ENCODE measurements at regions not wholly inside any gene's neighbourhood (a gene's known extent, or its start where the extent isn't known, plus 50 kb on each side); places are given as distances from the start of the nearest gene placed in this dataset.

DNA sequence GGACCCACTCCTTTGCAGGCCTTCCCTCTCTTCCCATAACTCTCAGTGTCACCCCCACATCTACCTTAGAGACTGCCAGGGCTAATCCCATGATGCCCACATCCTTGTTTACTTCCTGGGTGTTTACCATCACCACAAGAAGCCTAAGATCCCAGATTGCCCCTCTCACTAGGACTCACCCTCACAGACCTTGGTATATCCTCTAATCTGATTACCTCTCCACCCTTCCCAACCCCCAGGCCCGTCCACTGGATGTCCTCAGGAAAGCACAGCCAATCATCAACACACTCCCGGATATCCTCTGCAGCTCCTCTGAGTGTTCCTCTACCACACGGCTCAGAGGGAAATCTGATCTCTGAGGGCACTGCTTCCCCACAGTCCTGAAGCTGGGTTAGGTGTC lies 91.0 kb downstream of the FOXD1 start:
- H3K27ac ChIP-seq = no peak overlapping the region
- H3K4me3 ChIP-seq = no peak overlapping the region
- TF ChIP-seq, protein P1, sequence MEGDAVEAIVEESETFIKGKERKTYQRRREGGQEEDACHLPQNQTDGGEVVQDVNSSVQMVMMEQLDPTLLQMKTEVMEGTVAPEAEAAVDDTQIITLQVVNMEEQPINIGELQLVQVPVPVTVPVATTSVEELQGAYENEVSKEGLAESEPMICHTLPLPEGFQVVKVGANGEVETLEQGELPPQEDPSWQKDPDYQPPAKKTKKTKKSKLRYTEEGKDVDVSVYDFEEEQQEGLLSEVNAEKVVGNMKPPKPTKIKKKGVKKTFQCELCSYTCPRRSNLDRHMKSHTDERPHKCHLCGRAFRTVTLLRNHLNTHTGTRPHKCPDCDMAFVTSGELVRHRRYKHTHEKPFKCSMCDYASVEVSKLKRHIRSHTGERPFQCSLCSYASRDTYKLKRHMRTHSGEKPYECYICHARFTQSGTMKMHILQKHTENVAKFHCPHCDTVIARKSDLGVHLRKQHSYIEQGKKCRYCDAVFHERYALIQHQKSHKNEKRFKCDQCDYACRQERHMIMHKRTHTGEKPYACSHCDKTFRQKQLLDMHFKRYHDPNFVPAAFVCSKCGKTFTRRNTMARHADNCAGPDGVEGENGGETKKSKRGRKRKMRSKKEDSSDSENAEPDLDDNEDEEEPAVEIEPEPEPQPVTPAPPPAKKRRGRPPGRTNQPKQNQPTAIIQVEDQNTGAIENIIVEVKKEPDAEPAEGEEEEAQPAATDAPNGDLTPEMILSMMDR (IDR thresholded peaks at IDR 0.05) = no peak
- DNase-seq (ENCODE audit: low spot score) = no peak

DNA sequence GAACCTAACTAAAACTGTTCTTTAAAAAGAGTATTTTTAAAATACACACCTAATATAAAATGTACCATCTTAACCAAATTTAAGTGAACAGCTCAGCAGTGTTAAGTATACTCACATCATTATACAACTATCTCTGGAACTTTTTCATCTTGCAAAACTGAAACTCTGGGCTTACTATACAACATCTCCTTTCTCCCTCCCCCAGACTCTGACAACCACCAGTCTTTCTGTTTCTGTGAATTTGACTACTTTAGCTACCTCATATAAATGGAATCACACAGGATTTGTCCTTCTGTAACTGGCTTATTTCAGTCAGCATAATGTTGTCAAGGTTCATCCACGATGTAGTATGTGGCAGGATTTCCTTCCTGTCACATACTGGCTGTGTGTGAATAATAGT lies 93.5 kb downstream of the FOXD1 start:
- Histone ChIP-seq H3K4me3 (no peak overlapping the region), H3K27ac (no peak overlapping the region)
- DNase-seq (ENCODE audit: low spot score) = no peak
- TF ChIP-seq, protein P1 (IDR thresholded peaks at IDR 0.05) = no peak

DNA sequence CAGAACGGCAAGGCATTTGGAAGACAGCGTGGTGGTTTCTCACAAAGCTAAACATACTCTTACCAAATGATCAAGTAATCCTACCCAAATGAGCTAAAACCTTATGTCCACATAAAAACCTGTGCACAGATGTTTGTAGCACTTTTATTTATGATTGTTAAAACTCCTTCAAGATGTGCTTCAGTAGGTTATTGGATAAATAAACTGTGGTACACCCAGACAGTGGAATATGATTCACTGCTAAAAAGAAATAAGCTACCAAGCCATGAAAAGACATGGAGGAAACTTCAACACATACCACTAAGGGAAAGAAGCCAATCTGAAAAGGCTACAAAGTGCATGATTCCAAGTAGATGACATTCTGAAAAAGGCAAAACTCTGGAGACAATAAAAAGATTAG lies 94.2 kb downstream of the FOXD1 start:
- no peak overlapping the region for H3K27ac ChIP-seq
- DNase-seq (ENCODE audit: low spot score) = no peak
- TF ChIP-seq, protein P1 (IDR thresholded peaks at IDR 0.05) = no peak
- no peak overlapping the region for H3K4me3 ChIP-seq

DNA sequence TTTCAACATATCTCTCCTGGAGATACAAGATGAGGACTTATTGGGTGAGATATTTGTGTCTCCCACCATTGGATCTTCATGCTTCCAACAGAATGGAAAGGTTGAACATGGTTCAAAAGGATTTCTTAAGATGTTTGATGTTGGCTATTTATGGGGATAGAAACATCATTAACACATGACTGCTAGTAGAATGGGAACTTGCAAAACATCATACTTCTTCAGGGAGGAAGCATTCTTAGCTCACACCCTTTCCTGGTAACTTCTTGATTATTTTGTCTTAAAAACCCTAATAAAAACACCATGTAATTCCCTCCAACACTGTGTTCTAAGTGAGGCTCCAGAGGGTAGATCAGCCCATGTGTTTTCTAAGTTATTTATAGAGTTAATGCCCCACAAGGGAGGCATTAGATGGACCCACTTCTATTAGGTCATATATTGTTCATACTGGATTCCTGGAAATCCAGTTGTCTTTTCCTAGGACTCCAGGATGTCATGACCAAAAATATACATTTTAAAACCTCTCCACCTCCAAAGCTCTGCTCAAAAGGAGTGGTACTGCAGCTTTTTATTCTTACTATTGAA lies 95.8 kb downstream of the FOXD1 start:
- Histone ChIP-seq H3K4me3 (no peak overlapping the region), H3K27ac (no peak overlapping the region)
- TF ChIP-seq, protein P1 (IDR thresholded peaks at IDR 0.05) = no peak
- no peak for DNase-seq (ENCODE audit: low spot score)

DNA sequence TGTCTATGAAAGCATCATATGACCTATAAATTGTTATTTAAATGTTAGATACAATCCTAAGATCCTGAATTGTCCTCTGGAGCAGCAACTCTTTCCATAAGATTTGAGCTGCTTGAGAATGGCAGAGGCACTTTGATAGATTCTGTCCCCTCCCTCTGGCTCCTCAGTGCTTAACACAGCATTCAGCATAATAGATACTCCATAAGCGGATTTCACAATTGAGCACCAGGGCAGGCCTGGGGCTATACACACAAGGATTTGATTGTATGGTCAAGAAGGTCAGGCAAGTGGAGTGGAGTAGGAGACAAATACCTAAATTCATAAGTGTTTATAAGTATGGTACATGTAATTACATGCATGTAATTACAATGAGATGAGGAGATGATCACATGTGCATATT lies 96.3 kb downstream of the FOXD1 start:
- H3K27ac ChIP-seq = no peak overlapping the region
- no peak for DNase-seq (ENCODE audit: low spot score)
- H3K4me3 ChIP-seq = no peak overlapping the region
- TF ChIP-seq, protein P1 (IDR thresholded peaks at IDR 0.05) = no peak

DNA sequence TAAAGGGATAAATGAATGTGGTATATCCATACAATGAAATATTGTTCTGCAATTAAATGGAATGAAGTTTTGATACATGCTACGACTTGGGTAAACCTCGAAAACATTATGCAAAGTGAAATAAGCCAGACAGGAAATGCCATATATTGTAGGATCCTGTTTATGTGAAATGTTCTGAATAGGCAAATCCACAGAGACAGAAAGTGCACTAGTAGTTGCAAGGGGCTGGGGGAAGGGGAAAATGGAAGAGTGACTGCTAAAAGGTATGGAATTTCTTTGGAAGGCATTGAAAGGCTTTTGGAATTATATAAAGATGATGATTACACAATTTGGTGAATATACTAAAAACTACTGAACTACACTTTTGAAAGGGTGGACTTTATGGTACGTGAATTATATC lies 97.0 kb downstream of the FOXD1 start:
- no peak for DNase-seq (ENCODE audit: low spot score)
- no peak overlapping the region for H3K27ac ChIP-seq
- TF ChIP-seq, protein P1 (IDR thresholded peaks at IDR 0.05) = no peak
- no peak overlapping the region for H3K4me3 ChIP-seq

DNA sequence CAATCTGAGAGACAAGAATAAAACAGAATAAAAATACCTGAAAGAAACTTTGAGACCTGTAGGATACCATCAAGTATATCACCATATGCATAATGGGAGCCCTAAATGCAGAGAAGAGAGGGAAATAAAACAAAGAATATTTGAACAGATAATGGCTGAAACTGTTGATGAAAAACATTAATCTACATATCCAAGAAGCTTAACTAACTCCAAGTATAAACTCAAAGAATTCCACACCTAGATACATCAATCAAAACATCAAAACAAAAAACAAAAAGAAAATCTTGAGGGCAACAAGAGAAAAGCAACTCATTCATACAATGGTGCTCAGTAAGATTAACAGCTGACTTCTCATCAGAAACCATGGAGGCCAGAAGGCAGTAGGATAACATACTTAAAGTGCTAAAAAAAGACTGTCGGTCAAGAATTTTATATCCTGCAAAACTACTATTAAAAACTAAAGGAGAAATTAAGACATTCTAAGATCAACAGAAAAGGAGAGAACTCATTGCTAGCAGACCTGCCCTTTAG lies 101.6 kb downstream of the FOXD1 start:
- Histone ChIP-seq H3K4me3 (no peak overlapping the region), H3K27ac (no peak overlapping the region)
- TF ChIP-seq, protein P1 (IDR thresholded peaks at IDR 0.05) = no peak
- no peak for DNase-seq (ENCODE audit: low spot score)

All from coronary artery (tissue), 2 donors.